GM19238 (cell line): ENCODE measurements at regions not wholly inside any gene's neighbourhood (a gene's known extent, or its start where the extent isn't known, plus 50 kb on each side); places are given as distances from the start of the nearest gene placed in this dataset.

Experiments used
- DNase-seq: peaks from one replicate; pipeline ENCODE4 v3.0.0; 2011; ENCODE audit warnings: low spot score; ENCODE audit not compliant: insufficient read length

DNA sequence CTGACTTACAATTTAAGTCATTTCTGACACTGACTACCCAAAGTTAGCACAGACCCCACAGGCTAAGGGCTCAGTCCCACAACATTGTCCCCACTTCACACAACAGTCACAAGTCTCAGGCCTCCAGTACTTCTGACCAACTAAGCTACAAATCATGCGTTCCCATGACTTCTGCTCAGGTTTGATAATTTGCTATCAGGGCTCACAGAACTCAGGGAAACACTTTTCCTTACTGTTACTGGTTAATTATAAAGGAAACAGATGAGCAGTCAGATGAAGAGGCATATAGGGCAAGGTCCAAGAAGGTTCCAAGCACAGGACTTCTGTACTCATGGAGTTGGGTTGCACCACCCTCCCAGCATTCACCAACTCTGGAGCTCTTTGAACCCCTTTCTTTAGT is 151.2 kb upstream of the TNR start:
- DNase-seq: no peak

DNA sequence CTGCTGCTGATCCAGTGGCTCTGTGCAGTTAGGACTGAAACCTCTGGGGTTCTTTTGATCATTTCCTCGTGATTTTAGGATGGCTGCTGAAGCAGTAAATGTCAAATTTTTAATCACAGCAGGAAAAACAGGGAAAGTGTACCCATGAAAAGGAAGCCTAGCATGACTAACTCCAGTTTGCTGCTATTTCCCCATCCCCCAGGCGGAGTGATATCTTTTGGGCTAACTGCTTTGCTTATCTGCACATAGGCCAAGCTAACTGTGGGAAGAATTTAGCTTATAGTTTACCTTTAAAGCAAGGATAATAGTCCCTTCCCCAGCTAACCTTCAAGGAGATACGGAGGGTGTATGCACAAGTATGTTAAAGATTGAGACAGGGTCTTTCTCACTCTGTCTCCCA is 149.8 kb upstream of the TNR start:
- DNase-seq: no peak

DNA sequence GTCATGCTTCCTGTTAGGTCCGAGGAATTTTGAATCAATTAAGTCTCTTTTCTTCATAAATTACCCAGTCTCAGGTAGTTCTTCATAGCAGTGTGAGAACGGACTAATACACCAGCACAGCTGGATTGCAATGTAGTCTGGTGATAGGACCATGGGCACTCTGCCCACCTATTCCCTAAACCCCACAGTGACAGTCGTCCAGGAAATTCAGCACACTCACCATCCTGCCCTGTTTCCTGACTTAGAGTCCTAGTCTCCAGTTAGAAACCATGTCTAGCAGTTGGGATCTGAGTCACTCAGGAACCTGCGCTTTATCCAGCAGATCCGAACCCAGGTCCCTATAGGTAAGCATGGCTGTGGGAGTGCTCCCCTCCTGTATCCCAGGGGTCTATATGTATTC is 149.3 kb upstream of the TNR start:
- DNase-seq: no peak

DNA sequence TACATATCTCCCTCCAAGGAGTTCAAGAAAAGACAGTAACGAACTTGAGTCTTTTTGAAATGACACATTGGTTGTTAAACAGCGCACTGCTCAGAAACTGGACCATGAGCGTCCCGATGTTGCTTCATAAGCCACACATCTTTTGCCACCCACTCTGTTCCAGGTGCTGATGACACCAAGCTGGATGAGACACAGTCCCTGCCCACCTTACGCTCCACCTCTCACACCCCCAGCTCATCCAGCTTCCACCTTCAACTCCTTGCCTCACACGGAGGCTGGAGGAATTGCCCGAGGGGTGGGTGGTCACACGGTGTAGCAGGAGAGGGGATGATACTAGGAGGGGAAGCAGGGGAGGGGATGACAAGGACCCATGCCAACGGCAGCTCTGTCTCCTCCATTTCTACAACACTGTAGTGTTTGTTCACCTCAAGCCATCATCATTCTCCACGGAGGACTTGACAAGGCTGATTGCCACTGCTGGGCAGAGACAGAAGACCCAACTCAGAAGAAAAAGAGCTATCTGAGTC is 148.5 kb upstream of the TNR start:
- DNase-seq: no peak

DNA sequence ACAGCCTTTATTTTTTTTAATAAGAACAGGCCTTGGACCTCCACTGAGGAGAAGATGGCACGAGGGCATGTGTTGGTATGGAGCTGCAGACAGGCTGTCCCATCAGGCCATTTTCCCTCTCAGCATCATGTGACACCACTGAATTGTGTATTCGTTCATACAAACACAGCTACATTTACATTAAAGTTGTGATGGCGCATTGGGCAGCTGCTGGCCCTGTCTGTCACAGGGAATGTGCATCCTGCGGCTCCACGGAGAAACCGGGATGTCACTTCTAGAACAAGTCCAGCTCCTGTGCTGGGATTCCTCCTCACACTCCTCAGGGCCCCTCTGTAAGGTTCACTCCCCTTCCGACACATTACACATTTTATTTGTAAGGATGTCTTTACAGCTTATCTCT is 147.6 kb upstream of the TNR start:
- DNase-seq: no peak

DNA sequence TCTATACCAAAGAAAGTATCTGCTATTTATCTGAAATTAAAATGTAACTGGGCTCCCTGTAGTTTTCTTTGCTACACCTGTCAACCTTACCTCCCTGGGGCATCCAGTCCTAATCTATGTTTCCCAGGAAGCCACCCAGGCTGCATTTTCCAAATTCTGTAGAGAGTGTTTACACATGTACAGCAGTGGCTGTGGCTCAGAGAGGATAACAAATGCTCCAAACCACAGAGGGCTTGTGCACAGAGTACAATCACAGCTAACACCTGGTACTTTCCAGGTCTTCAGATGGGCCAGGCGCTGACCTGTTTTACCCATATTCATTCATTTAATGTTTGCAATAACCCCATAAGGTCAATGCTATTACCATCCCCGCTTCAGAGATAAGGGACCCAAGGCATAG is 146.5 kb upstream of the TNR start:
- no peak for DNase-seq

DNA sequence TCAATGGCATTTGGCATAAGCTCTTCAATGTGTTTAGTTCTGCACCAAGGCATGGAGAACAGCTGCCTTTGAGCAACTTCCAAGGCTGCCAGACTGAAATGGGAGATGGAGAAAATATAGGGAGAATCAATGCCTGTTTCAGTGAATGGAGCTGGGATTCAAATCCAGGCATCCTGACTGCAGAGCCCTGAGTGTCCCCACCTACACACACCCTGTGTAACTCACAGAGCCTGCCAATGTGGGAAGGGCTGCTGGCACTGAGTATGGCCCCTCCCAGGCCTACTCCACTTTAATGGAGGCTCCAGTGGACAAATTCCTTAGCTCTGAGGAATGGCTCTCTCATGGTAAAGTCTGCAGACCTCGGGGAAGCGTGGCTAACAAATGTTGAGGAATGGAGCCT is 145.6 kb upstream of the TNR start:
- DNase-seq: no peak

DNA sequence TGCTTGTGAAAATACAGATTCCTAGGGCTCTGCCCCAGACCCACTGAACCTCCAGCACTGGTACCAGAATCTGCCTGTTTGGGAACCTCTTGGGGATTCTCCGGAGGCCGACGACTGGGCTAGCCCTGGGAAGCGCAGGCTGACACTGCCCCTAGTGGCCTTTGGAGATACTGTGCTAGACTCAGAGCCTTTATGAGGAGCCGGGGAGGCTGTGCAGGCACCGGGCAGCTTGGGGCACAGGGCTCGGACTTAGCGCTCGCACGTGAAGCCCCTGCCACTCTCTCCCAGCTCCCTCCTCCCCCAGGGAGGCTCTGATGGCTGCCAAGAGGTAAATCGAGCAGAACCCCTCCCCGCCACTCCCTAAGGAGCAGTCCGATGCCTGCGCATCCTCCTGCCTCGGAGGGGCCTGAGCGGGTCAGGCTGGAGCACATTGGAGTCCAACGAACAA is 144.6 kb upstream of the TNR start:
- DNase-seq: peak; percentile 63

DNA sequence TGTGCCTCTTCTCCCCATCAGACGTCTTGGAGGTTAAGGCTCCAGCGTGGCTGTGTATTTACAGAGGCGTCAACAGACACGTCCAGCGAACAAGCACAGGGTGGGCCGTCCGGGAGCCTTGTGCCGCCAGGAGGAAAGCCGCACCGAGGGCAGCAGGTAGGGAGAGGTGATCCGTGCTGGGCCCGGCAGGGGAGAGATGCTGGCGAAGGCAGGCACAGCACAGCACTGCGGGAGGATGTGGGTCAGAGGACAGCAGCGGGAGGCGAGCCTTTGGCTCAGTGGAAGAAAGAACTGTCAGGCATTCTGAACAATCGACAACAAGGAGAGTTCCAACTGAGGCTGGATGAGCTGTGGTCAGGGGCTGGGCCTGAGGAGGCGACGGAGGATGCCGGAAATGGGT is 144.1 kb upstream of the TNR start:
- DNase-seq: no peak

DNA sequence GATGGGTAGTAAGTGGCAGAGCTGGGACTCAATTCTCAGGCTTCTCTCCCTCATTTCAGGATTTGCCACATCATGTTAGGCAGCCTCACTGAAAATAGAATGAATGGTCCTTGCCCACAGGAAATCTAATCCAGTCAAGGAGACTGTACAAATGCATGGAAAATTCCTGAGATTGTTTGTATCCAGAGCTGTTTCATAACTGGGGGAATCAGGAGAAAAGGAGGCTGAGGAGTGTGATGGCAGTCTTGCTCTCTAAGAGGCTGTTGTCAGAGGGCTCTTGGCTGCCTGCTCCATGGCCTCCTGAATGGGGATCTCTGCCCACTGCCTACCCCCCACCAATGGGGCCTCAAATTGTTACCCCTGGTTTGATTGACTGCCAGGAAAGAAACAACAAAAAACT is 141.9 kb upstream of the TNR start:
- DNase-seq: no peak

DNA sequence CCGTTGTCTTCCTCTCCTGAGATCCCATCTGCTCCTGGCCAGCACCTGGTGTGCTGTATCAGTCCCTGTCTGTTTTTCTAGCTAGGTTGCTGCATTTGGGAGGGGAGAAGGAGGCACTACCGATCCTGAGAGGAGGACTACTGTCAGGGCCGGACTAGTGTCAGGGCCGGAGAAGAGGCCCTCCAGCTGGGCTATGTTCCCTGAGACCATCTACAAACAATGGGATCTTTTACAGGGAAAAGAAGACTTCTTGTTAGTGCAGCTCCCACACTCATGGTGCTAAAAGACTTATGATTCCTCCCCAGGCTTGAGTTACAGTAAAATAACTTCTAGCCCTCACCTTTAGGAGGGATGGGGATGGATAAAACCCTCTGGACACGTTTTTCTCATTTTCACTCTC is 141.0 kb upstream of the TNR start:
- DNase-seq: no peak

DNA sequence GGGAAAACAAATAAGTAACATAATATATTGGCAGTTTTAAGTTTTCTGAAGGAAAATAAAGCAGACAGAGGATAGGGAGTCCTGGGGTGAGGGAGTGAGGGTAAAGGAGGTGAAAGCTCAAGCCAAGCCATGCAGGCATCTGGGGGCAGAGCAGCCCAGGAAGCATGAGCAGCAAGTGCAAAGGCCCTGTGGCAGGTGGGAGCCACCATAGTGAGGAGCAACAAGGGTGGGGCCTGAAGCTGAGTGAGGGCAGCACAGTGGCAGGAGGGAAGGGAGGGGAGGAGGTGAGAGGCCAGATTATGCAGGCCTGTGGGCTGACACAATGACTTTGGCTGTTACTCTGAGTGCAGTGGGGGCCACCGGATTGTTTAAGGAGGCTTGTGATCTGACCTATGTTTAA is 138.8 kb upstream of the TNR start:
- no peak for DNase-seq

DNA sequence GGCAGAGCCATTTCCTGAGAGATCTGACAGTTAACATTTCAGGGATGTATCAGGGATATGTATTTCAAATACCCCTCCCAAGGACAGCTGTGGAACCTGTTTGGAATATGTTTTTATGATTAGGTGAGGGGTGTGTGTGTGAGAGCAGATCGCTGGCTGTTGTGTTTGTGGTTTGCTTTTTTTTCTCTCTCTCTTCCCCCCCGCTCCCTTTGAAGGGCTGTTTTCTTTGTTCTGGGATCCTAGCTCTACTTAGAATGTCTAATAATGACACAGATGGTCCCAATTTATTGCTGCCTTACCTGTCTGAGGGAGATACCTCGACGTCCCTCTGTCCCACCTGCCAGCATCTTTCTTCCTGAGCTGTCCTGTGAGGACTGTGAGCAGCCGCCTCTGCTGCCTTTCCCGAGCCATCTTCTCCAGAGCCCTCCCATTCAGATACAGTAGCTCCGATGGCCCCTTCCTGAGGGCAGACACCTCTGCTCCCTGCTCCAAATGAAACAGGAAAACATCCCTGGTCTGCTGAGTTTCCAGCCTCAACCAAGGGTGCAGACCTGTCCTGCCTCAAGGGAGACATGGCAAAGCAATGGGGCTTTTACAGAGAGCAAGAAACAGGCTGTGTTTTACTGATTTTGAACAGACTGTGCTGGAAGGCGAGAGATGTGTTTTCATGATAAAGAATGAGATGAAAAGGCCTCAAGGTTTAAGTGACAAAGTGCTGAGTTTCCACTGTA is 138.0 kb upstream of the TNR start:
- no peak for DNase-seq

DNA sequence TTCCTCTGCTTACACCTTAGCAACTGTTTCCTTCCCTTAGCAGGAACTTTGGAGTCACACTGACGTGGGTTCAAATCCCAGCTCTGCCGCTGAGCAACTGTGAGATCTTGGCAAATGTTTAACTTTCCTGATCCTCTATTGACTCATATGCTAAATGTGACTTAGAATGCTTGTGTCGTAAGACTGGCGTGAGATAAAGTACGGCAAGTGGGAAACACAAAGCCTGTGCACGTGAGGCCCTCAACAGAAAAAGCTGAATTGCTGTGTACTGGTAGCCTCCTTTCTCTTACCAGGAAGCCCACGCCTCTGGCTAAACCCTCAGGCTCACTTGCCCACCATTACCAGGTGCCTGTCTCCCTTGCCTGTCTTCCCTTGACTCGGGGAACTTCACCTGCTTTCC is 135.4 kb upstream of the TNR start:
- no peak for DNase-seq

DNA sequence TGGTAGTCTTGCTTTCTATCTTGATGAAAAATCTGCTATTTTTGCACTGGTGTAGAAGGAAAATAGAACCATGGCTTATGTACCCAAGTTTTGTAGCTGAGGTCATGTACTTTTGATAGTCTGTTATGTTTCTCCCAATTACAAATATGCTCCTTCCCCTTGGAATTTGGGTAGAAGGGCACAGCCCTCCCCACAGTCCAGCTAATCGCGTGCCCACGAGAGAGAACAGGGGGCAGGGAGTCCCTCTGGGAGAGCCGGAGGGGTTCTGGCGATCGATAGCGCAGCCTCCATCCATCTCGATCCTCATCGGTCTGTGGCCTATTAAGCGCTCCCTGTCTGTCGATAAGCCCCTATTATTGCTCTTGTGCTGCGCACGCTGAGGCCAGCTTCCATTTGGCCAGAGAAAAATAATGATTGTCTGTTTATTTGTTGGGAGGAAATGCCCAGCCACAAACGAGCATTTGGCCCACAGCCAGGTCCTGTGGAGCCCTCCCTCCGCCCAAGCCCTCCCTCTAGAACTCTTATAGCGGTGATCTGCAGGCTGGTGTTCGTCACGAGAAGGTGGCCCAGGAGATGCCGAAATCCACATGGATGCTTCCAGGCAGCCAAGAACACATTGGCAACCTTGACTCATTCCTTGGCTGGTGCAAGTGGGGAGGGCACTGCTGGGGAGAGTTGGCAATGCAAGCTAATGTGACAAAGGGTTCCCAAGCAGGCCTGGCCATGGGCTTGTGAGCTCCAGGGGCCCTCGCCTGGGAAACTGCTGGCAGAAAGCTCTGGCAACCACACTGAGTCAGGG is 134.7 kb upstream of the TNR start:
- no peak for DNase-seq

DNA sequence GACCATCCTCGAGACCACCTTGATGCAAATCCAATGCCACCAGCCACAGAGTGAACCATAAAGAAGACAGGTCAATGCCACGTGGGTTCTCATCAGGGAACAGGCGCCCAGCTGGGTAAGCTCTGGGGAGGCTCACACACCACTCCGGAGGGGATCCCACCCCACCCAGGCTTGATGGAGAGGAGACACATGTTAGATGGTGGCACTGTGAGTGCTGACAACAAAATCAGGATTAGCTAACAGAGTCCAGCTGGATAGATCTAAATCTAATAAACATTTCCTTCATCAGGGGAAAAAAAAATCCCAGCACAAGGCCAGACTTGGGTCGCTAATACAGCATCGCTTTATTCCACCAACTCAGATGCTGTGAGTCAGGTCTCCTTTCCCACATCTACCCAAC is 132.2 kb upstream of the TNR start:
- no peak for DNase-seq

DNA sequence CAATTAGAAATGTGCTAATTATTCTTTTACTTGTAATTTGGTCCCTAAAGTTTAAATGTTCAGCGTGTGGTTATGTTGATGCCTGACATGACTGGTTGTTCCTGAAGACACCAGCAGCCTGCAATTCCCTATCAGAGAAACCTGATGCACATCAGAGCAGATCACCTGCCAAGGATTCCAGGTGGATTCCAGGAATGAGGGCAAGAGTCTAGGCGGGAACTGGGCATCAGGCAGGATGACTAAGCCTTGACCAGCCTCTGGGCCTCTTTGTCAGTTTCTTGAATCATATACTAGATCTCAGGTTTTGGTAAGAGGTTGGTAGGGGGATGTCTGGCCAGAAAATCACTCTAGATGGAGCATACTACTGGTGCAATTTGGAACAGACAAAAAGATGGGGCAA is 130.7 kb upstream of the TNR start:
- DNase-seq: no peak

DNA sequence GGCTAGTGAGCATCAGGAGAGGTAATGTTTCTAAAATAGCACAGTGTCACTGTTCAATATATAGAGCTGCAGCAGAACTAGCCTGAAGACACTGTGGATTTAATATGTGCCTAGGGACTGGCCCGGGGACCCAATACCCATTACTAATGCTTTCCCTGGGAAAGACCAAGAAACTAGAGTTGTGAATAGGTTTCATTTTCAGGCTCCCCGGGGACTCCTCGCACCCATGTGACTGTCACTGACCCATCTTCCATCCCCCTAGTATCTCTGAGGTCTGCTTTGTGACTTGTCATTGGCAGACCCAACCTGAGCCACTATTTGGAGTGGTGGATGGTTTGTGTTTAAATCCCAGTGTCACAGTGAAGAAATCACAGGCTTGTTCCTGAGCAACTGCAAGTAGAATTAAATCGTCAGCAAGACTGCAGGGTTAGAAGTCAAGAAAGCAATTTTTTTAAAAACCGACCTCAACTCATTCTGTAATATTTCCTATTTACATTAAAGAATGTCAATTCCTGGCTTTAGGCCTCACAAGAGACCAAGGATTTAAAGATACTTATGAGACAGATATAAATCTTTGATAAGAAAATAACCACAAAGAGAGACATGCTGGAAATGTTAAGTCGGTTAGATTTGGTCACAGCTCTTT is 130.0 kb upstream of the TNR start:
- peak; percentile 10 for DNase-seq

DNA sequence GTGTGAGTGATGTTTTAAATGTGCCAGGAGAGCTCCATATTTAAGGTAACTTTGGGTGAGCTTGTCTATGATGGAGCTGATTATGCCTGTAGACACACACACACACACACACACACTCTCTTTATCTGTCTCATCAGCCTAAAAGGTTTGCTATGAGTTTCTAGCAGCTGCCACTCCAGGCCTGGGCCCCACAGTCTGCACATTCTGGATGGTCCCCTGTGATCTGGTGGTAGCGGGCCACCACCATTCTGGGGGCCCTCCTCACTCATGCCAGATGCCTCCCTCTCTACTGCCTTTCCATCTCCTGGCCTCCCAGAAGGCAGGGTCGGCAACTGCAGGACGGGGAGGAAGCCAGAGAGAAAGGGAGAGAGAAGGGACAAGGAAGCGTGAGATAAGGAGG is 129.2 kb upstream of the TNR start:
- DNase-seq: no peak

DNA sequence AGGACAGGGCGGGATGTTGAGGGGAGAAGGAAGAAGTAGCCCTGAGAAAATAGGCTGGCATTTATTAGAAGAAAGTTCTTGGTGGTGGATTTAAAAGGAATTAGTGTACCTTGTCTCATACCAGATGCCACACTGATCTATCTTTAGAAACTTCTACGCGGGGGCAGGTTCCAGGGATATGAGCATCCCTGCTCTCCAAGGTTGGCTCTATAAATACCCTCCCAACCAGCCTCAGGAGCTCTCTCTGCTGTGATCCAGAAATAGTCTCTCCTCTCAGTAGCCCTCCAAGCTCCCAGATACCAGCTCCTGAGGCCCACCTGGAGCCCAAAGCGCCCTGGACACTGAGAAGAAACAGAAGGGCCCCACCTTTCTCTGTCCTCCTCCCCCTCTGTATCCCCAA is 128.3 kb upstream of the TNR start:
- DNase-seq: no peak

DNA sequence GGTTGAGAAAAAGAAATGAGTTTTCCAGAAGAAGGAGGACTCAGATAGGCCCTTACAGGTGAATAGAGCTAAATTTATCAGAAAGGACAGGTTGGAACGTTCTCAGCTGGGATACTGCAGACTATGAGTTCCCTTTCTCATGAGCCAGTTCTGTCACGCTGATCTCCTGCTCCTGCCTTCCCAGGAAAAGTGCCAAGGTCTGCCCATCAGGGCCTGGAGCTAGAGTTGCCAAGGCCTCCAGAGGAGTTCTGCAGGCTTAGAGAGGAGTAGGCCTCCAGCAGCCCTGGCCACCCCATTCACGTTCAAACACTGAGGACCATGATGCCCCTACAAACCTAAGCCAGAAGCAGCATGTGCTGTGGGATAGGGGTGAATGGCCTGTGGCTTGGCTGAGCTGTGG is 126.8 kb upstream of the TNR start:
- DNase-seq: no peak

DNA sequence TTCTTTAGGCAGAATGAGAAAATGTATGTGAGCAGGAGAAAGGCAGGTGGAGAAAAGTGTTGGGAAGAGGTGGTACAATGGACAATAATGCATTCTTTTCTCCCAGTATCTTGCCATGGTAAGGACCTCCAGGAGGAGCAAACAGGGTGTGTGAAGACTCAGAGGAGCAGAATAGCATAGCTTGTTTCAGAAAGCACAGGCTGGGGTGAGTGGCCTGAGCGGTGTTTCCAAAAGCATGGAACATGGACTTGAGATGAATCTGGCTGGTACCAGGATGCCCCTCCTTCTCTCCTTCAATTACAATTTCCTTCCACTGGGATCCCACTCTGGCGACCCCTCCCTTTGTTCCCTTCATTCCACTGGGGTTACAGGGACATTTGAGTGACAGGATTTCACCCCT is 123.4 kb upstream of the TNR start:
- DNase-seq: no peak
